Ectodermal cell (in vitro differentiated cells): ENCODE measurements at regions not wholly inside any gene's neighbourhood (a gene's known extent, or its start where the extent isn't known, plus 50 kb on each side); places are given as distances from the start of the nearest gene placed in this dataset.

Source experiments
- H3K27ac ChIP-seq: 2 replicates; pipeline ENCODE4 v1.7.0; 2013; ENCODE audit warnings: mild to moderate bottlenecking, low read depth, low read length; ENCODE audit not compliant: insufficient read depth, poor library complexity, severe bottlenecking
- H3K27me3 ChIP-seq: 2 replicates; pipeline ENCODE4 v1.7.0; 2013; ENCODE audit warnings: mild to moderate bottlenecking, low read length; ENCODE audit not compliant: insufficient read depth, control insufficient read depth, poor library complexity, severe bottlenecking
- H3K36me3 ChIP-seq: one replicate; pipeline ENCODE4 v1.7.0; 2013; ENCODE audit warnings: low read length; ENCODE audit not compliant: control insufficient read depth, insufficient read depth
- H3K4me1 ChIP-seq: one replicate; pipeline ENCODE4 v1.7.0; 2013; ENCODE audit warnings: low read length; ENCODE audit not compliant: control insufficient read depth, insufficient read depth
- H3K4me3 ChIP-seq: 2 replicates; pipeline ENCODE4 v1.7.0; 2013; ENCODE audit warnings: low read depth, low read length, control low read depth; ENCODE audit not compliant: insufficient read depth
- H3K9me3 ChIP-seq: 2 replicates; pipeline ENCODE4 v1.7.0; 2013; ENCODE audit warnings: mild to moderate bottlenecking, low read length, moderate library complexity; ENCODE audit not compliant: control insufficient read depth
- WGBS, 2 experiments: methylation state at CpG; one replicate each; pipeline ENCODE4 v1.1.7; 2013; ENCODE audit warnings: missing lambda C conversion rate in 2 of 2; 5-methylcytosine and 5-hydroxymethylcytosine counted together

- WGBS, 2 experiments, result 84 to 95% methylated on average over 3 of the region's 3 CpGs
- Histone ChIP-seq H3K36me3 (no peaks in the 10 kb centered on the region), H3K4me1 (no peaks in the 10 kb centered on the region), H3K27ac (no peak overlapping the region), H3K9me3 (no peaks in the 10 kb centered on the region), H3K27me3 (no peaks in the 10 kb centered on the region), H3K4me3 (no peak overlapping the region)
These were observed 113.2 kb upstream of the EEA1 start for GRCh38 chr12:93042283-93042682.

DNA sequence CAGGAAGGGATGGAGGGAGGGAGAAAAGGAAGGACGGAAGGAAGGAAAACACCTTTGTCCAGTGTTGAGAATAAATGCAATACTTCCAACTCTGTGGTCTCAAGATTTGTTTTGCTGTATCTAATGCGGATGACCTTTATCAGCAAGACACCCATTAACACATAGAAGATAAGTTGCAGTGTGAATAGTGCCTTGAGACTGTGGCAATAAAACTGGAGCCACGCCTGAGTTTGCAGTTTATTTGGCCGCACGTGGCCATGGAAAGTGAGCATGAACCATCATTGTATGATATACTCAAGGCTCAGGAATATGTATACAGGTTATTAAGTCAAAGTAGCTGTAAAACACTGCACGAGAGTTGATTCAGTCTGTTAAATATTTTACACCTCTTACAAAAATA is 113.6 kb upstream of the EEA1 start:
- H3K27me3 ChIP-seq, result no peaks in the 10 kb centered on the region
- H3K36me3 ChIP-seq, result no peaks in the 10 kb centered on the region
- H3K9me3 ChIP-seq, result no peaks in the 10 kb centered on the region
- H3K27ac ChIP-seq, result no peak overlapping the region
- 86 to 95% methylated on average over 4 to 5 of the region's 6 CpGs for WGBS, 2 experiments
- no peak overlapping the region for H3K4me3 ChIP-seq
- no peaks in the 10 kb centered on the region for H3K4me1 ChIP-seq

DNA sequence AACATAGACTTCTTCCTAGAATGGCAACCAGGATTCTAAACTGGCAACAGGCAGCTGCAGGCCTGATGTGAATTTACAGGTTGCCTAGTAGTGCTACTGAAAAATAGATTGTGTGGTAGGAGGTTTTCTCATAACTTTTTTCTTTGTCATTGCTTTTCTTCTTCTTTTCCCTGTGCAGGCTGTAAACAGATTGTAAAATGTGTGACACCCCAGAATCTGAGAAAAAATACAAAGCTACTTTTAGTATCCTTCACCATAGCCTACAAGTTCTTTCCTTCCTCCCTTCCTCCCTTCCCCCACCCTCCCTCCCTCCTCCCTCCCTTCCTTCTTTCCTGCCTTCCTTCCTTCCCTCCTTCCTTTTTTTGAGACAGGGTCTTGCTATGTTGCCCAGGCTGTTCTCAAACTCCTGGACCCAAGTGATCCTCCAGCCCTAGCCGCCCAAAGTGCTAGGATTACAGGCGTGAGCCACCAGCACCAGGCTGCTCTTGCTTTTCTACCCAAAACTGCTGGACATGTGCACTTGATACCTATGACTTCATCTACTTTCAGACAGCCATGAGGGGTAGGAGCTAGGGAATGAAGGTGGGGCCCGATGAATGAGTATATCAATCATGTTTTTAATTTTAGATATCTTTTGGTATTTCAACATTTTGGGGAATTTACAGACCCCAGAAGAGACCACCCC is 114.2 kb upstream of the EEA1 start:
- no peak overlapping the region for H3K4me3 ChIP-seq
- no peaks in the 10 kb centered on the region for H3K9me3 ChIP-seq
- WGBS, 2 experiments, result 89 to 96% methylated on average over 2 to 3 of the region's 3 CpGs
- H3K27ac ChIP-seq, result no peak overlapping the region
- H3K27me3 ChIP-seq, result no peaks in the 10 kb centered on the region
- no peaks in the 10 kb centered on the region for H3K36me3 ChIP-seq
- no peaks in the 10 kb centered on the region for H3K4me1 ChIP-seq

GRCh38 chr12:93043877-93044209 is 114.7 kb upstream of the EEA1 start:
- Histone ChIP-seq H3K36me3 (no peaks in the 10 kb centered on the region), H3K9me3 (no peaks in the 10 kb centered on the region), H3K27me3 (no peaks in the 10 kb centered on the region), H3K4me1 (no peaks in the 10 kb centered on the region), H3K4me3 (no peak overlapping the region), H3K27ac (no peak overlapping the region)
- 92 to 94% methylated on average over 3 of the region's 3 CpGs for WGBS, 2 experiments

DNA sequence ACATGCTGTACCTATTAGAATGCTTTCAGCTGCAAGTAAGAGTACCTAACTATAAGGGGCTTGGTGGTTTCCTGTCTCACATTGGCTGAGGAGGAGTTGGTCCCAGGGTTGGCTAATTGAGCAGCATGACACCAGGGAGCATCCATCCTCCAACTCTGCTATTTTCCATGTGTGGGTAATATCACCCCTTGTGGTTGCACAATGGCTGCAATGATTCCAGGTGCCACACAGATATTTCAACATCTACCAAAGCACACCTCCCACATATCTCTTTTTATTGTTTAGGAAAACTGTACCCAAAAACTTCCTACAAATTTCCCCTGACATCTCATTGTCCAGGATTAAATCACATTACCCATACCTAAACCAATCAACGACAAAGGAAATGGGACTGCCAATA is 118.0 kb upstream of the EEA1 start:
- H3K27me3 ChIP-seq, result no peaks in the 10 kb centered on the region
- peaks cover 6% of the 10 kb centered on the region for H3K4me1 ChIP-seq
- no peaks in the 10 kb centered on the region for H3K9me3 ChIP-seq
- 93 to 100% methylated on average over 1 of the region's 1 CpG for WGBS, 2 experiments
- no peak overlapping the region for H3K27ac ChIP-seq
- H3K4me3 ChIP-seq, result no peak overlapping the region
- no peaks in the 10 kb centered on the region for H3K36me3 ChIP-seq

- no peaks in the 10 kb centered on the region for H3K36me3 ChIP-seq
- no peaks in the 10 kb centered on the region for H3K9me3 ChIP-seq
- H3K4me1 ChIP-seq, result peaks cover 6% of the 10 kb centered on the region
- no peak overlapping the region for H3K27ac ChIP-seq
- no peak overlapping the region for H3K4me3 ChIP-seq
- H3K27me3 ChIP-seq, result no peaks in the 10 kb centered on the region
- 94 to 98% methylated on average over 3 of the region's 3 CpGs for WGBS, 2 experiments
These were observed 119.6 kb upstream of the EEA1 start for GRCh38 chr12:93048656-93049055.

- Histone ChIP-seq H3K27me3 (no peaks in the 10 kb centered on the region), H3K27ac (no peak overlapping the region), H3K36me3 (no peaks in the 10 kb centered on the region), H3K4me1 (peaks cover 6% of the 10 kb centered on the region), H3K9me3 (no peaks in the 10 kb centered on the region), H3K4me3 (no peak overlapping the region)
- 60 to 68% methylated on average over 3 of the region's 3 CpGs for WGBS, 2 experiments
These were observed 121.1 kb upstream of the EEA1 start for GRCh38 chr12:93050026-93050747.

DNA sequence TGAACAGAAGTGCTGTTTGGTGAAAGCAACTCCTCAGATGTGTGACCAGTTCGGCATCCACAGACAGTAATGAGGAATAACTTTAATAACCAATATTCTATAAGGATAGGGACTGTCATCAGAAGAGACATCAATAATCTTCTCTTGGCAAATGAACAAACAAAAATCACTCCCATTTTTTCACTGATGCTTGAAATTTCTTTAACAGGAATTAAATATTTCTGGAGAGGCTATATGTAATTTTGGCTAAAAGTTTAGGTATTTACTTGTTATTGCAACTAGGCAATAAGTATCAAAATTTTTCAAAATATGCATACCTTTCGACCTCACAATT is 121.6 kb upstream of the EEA1 start:
- no peak overlapping the region for H3K4me3 ChIP-seq
- H3K9me3 ChIP-seq, result no peaks in the 10 kb centered on the region
- H3K27me3 ChIP-seq, result no peaks in the 10 kb centered on the region
- no CpG with 5 or more reads among the region's 2 CpGs for WGBS, 2 experiments
- H3K27ac ChIP-seq, result no peak overlapping the region
- no peaks in the 10 kb centered on the region for H3K36me3 ChIP-seq
- H3K4me1 ChIP-seq, result peaks cover 6% of the 10 kb centered on the region

- Histone ChIP-seq H3K9me3 (no peaks in the 10 kb centered on the region), H3K27me3 (no peaks in the 10 kb centered on the region), H3K4me1 (peaks cover 6% of the 10 kb centered on the region), H3K36me3 (no peaks in the 10 kb centered on the region), H3K27ac (no peak overlapping the region), H3K4me3 (no peak overlapping the region)
These were observed 124.9 kb upstream of the EEA1 start for GRCh38 chr12:93054021-93054420.

DNA sequence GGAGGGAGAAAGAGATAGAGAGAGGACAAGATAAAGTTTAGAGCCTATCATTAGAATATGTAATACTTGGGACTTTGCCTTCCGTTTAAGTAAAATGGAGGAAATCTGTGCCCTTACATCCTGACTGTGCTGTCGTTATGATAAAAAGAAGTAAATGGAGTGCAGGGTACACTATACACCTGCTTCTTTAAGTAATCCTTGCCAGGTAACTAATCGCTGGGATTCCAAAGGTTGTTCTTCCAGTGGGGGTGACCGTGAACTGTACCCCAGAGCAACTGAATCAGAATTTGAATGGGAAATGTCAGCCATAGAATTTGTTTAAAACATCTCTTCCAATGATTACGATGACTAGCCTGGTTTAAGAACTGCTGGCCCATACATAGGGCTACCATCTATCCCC is 126.1 kb upstream of the EEA1 start:
- Histone ChIP-seq H3K27ac (no peak overlapping the region), H3K4me1 (peaks cover 5% of the 10 kb centered on the region), H3K36me3 (no peaks in the 10 kb centered on the region), H3K9me3 (no peaks in the 10 kb centered on the region), H3K27me3 (no peaks in the 10 kb centered on the region), H3K4me3 (no peak overlapping the region)
- WGBS, 2 experiments, result 75 to 82% methylated on average over 5 of the region's 5 CpGs
